Ovary (tissue), 7 donors: ENCODE measurements at regions not wholly inside any gene's neighbourhood (a gene's known extent, or its start where the extent isn't known, plus 50 kb on each side); places are given as distances from the start of the nearest gene placed in this dataset.

Experiments
- DNase-seq, 5 donors: peaks; one replicate each; pipeline ENCODE4 v3.0.0-alpha.2; 2019 to 2020
- H3K27ac ChIP-seq, 2 donors: fragments of 200-600 bp; one replicate each; pipeline versions ENCODE4 v1.5.1 to v1.8.0; 2019 to 2022
- H3K27me3 ChIP-seq: fragments of 200-600 bp; one replicate; pipeline ENCODE4 v1.8.0; 2022
- H3K36me3 ChIP-seq: fragments of 200-600 bp; sonication (generic); one replicate; pipeline ENCODE4 v1.5.1; 2019
- H3K4me1 ChIP-seq: one replicate; pipeline ENCODE4 v1.8.1; 2013; ENCODE audit warnings: mild to moderate bottlenecking, moderate library complexity; ENCODE audit not compliant: insufficient read depth
- H3K4me3 ChIP-seq: fragments of 200-600 bp; sonication (generic); one replicate; pipeline ENCODE4 v1.5.1; 2017
- H3K9me3 ChIP-seq, 2 donors: fragments of 200-600 bp in 1 of 2; sonication (generic) in 1 of 2; one replicate each; pipeline versions ENCODE4 v1.5.1 to v1.8.1; 2013 to 2019; ENCODE audit warnings: mild to moderate bottlenecking in 1 of 2, moderate library complexity in 1 of 2
- EP300 ChIP-seq: sonication (generic); formaldehyde crosslinking; IDR thresholded peaks from one replicate; pipeline ENCODE4 v1.6.1; 2017; ENCODE audit warnings: antibody characterized with exemption
- POLR2A ChIP-seq: fragments of 450-650 bp; IDR thresholded peaks from one replicate; pipeline ENCODE4 v1.6.1; 2017; ENCODE audit warnings: antibody characterized with exemption, mild to moderate bottlenecking, moderate library complexity
- WGBS, 3 donors: extraction: QIAGEN DNeasy Blood & Tissue Kit in 1 of 3; methylation state at CpG; one replicate each; pipeline versions ENCODE4 v1.1.5 to v1.1.7; 2013 to 2017; 5-methylcytosine and 5-hydroxymethylcytosine counted together
- intact Hi-C, 4 donors: fragments of 100-400 bp; cut with DNase I; formaldehyde crosslinking; loops; one replicate each; pipeline versions ENCODE4 v1.11.0 to v1.15.1; 2022 to 2023
- TF ChIP-seq, protein P1 (sequence below), 3 donors: fragments of 450-650 bp in 2 of 3; fragments of 200-600 bp in 1 of 3; IDR thresholded peaks; one replicate each; pipeline versions ENCODE4 v1.5.1 to v1.8.0; 2016 to 2022; ENCODE audit warnings: antibody characterized with exemption in 3 of 3, mild to moderate bottlenecking in 1 of 3
- donor health status: DM: no; HTN: no; CAD: no; lungs with moderate emphysema.
- donor health status: DM: no; HTN: no; CAD: no.
- donor health status: Bipolar disorder and iron deficiency.
- donor health status: DM: no; HTN: no; CAD: no.
- donor health status: DM: yes; HTN: yes; CAD: no.

DNA sequence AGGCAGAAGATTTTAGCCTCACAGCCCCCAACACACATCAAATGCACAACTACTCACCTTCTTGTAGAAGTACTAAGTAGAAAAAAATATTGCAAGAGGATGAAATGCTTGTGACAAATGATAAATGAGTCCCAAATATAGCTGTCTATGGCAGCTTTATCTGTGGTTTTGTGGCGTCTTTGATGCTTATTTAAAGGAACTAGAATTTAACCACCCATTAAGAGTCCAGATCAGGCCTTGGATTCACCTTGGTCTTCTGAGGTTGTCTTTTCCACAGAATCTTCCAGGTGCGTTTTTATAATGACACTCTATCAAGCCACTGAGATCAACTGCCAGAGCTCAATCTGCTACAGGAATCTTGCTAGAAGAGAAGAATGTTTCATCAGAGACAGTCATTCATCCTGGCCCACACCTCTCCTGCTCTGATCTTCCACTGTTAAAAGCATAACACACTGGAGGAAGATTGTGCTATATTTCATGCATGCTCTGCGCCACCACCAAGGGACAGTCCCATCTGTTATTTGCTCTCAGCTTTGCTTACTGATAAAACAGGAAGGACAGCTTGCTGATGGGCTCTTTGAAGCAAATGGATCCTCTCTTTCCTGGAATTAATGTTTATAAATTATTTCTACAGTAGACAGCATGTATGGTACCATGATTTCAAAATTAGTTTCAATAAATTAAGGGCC, 144.1 kb downstream of the SLC7A11 start:
- TF ChIP-seq EP300 (no peak), POLR2A (no peak)
- TF ChIP-seq, protein P1, sequence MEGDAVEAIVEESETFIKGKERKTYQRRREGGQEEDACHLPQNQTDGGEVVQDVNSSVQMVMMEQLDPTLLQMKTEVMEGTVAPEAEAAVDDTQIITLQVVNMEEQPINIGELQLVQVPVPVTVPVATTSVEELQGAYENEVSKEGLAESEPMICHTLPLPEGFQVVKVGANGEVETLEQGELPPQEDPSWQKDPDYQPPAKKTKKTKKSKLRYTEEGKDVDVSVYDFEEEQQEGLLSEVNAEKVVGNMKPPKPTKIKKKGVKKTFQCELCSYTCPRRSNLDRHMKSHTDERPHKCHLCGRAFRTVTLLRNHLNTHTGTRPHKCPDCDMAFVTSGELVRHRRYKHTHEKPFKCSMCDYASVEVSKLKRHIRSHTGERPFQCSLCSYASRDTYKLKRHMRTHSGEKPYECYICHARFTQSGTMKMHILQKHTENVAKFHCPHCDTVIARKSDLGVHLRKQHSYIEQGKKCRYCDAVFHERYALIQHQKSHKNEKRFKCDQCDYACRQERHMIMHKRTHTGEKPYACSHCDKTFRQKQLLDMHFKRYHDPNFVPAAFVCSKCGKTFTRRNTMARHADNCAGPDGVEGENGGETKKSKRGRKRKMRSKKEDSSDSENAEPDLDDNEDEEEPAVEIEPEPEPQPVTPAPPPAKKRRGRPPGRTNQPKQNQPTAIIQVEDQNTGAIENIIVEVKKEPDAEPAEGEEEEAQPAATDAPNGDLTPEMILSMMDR (IDR thresholded peaks at IDR 0.05): no peak
- Histone ChIP-seq H3K4me1 (no peaks in the 10 kb centered on the region), H3K36me3 (no peaks in the 10 kb centered on the region), H3K27ac (no peak overlapping the region), H3K27me3 (no peaks in the 10 kb centered on the region), H3K9me3 (no peaks in the 10 kb centered on the region), H3K4me3 (no peak overlapping the region)
- DNase-seq: no peak
- WGBS, 3 donors: 72 to 97% (median 95%) methylated on average over 3 of the region's 3 CpGs
- intact Hi-C loops: no loop called here

DNA sequence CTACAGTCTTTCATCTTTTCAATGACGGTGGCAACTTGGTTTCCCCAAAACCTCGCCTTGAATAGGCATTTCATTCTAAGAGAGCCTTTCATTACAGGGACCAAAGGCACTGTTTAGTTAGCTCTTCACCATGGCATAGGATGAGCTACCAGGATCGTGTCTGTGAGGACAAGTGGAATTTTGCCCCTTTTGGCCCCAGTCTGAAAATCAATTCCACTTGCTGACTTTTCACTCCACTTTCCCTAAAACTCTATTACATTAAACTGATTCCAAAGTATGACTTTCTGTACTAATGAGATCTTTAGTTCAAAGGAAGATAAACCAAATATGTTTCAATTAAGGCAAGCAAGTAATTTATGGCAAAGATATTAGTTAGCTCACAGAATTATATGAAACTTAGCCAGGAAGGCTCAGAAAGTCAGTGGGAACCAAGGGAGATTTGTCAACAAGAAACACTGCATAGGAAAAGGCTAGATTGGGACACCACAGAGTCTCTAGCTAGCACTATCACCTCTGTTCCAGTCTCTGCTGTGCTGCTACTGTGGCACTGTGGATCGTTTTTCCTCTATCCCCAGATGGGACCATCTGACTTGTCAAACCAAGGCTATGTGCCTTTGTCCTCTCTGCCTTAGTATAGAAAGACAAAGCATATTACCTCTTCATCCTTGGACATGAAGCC, 145.6 kb downstream of the SLC7A11 start:
- no peak overlapping the region for H3K27ac ChIP-seq
- H3K36me3 ChIP-seq: no peaks in the 10 kb centered on the region
- no peaks in the 10 kb centered on the region for H3K9me3 ChIP-seq
- H3K4me1 ChIP-seq: no peaks in the 10 kb centered on the region
- no peak overlapping the region for H3K4me3 ChIP-seq
- no peak for DNase-seq
- intact Hi-C loops: no loop called here
- TF ChIP-seq, protein P1 (IDR thresholded peaks at IDR 0.05): no peak
- no peak for TF ChIP-seq POLR2A
- TF ChIP-seq EP300: no peak
- WGBS, 3 donors: 83 to 89% (median 84%) methylated on average over 4 of the region's 4 CpGs
- no peaks in the 10 kb centered on the region for H3K27me3 ChIP-seq

DNA sequence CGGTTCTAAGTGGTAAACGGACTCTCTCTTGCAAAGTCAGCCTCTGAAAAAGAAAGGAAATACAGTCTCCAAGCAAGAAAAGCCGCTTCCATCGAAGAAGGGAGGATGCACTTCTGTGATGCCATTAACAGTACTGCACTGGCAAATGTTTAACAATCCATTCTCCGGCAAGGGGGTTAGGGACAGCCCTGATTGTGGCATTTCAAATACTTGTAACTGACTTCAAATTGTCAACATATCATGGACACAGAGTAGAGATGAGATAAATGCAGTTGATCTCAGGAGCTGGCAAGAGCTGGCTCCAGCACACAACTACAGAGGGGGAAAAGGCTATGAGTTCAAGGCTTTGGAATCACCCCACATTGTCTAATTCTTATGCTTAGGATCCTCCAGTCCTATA, 146.8 kb downstream of the SLC7A11 start:
- no peaks in the 10 kb centered on the region for H3K4me1 ChIP-seq
- H3K36me3 ChIP-seq: no peaks in the 10 kb centered on the region
- TF ChIP-seq POLR2A: no peak
- no peak for TF ChIP-seq EP300
- TF ChIP-seq, protein P1 (IDR thresholded peaks at IDR 0.05): no peak
- intact Hi-C loops: no loop called here
- H3K4me3 ChIP-seq: no peak overlapping the region
- no peak for DNase-seq
- 90 to 93% (median 92%) methylated on average over 5 of the region's 5 CpGs for WGBS, 3 donors
- H3K27me3 ChIP-seq: no peaks in the 10 kb centered on the region
- no peak overlapping the region for H3K27ac ChIP-seq
- no peaks in the 10 kb centered on the region for H3K9me3 ChIP-seq

DNA sequence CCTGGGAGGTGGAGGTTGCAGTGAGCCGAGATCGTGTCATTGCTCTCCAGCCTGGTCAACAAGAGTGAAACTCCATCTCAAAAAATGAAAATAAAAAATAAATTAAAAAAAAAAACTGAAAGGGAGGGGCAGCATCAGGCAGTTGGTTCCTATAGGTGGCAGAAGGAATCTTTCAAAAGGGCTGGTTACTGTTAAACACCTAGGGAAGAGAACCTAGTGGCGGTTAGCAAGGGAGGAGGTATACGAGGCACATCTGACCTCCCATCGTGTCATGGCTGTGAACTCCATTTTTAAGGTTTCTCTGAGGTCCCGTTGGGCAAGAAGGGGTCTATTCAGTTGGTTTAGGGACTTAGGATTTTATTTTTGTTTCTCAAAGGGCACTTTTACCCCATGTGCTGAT, 150.1 kb downstream of the SLC7A11 start:
- intact Hi-C loops: loop anchor here in 1 of 4 donors (5.0 kb wide), 1 partner anchor 965 kb away; no protein-coding TSS in a partner anchor
- Histone ChIP-seq H3K27me3 (no peaks in the 10 kb centered on the region), H3K4me3 (no peak overlapping the region), H3K9me3 (no peaks in the 10 kb centered on the region), H3K4me1 (no peaks in the 10 kb centered on the region), H3K36me3 (no peaks in the 10 kb centered on the region), H3K27ac (no peak overlapping the region)
- TF ChIP-seq, protein P1 (IDR thresholded peaks at IDR 0.05): no peak
- TF ChIP-seq POLR2A: no peak
- no peak for TF ChIP-seq EP300
- DNase-seq: no peak
- 88 to 96% (median 91%) methylated on average over 6 of the region's 6 CpGs for WGBS, 3 donors
